HepG2 (cell line): ENCODE measurements at regions not wholly inside any gene's neighbourhood (a gene's known extent, or its start where the extent isn't known, plus 50 kb on each side); places are given as distances from the start of the nearest gene placed in this dataset.

ENCODE experiments used
- ATAC-seq: fragments of 200-7000 bp; cut with Tn5 transposase; 3 replicates; pipeline ENCODE4 v1.9.1; 2020; ENCODE audit warnings: mild to moderate bottlenecking, moderate library complexity
- BruUV-seq: library from RNA; stranded (reverse); fragments of 400-500 nt; replicated peaks from 2 replicates; lab custom pipeline; 2021; lab: Mats Ljungman, UMichigan
- CTCF ChIA-PET: fragments of 300-600 bp; formaldehyde crosslinking; extraction: SDS; loops from one replicate; lab custom pipeline; 2021; ENCODE audit warnings: low total read pairs, inconsistent platforms, low intra/inter-chr PET ratio; lab: Yijun Ruan, JAX
- POLR2A ChIA-PET: fragments of 350-600 bp; sonication (Branson Sonifier 250); formaldehyde crosslinking; loops from one replicate; lab custom pipeline; 2020; ENCODE audit warnings: antibody characterized with exemption, inconsistent platforms; lab: Yijun Ruan, JAX
- DNase-seq: peaks from one replicate; pipeline ENCODE4 v3.0.0-alpha.2; 2015; ENCODE audit warnings: low spot score
- FAIRE-seq: peaks from 3 replicates; lab custom pipeline; 2011; peaks lifted over from hg19 to GRCh38; lab: Jason Lieb, UNC
- H2AFZ ChIP-seq: one replicate; pipeline ENCODE4 v1.6.1; 2011; ENCODE audit warnings: low read length, inconsistent platforms
- H3K27ac ChIP-seq: fragments of 300-600 bp; 3 replicates; pipeline ENCODE4 v1.8.0; 2011; ENCODE audit warnings: mixed run types, mild to moderate bottlenecking, mixed read lengths, low read length, inconsistent platforms; ENCODE audit not compliant: insufficient read depth; ENCODE audit errors: extremely low read length
- H3K27me3 ChIP-seq, 2 experiments: fragments of 200-600 bp in 1 of 2; 2 replicates in 1 of 2; 3 replicates in 1 of 2; pipeline versions ENCODE4 v1.6.0 to v1.8.0; 2011; ENCODE audit warnings: low read length in 2 of 2, mild to moderate bottlenecking in 2 of 2, moderate library complexity in 2 of 2, inconsistent platforms in 1 of 2; ENCODE audit not compliant: insufficient read depth in 2 of 2, control insufficient read depth in 1 of 2
- H3K36me3 ChIP-seq, 2 experiments: fragments of 200-600 bp in 1 of 2; replicated peaks in 1 of 2; 2 replicates in 1 of 2; 3 replicates in 1 of 2; pipeline versions ENCODE4 v1.5.1 to v1.8.0; 2011; ENCODE audit warnings: low read length in 2 of 2, inconsistent platforms in 1 of 2; ENCODE audit not compliant: insufficient read depth in 2 of 2, control insufficient read depth in 1 of 2
- H3K4me1 ChIP-seq: 2 replicates; pipeline ENCODE4 v1.5.1; 2012; ENCODE audit warnings: low read length, inconsistent platforms; ENCODE audit not compliant: insufficient read depth
- H3K4me2 ChIP-seq: 2 replicates; pipeline ENCODE4 v1.6.0; 2011; ENCODE audit warnings: low read depth, low read length, inconsistent platforms
- H3K4me3 ChIP-seq, 3 experiments: fragments of 200-600 bp in 1 of 3; sonication (generic), shearing (Covaris generic) in 1 of 3; replicated peaks in 1 of 3; 2 replicates each; pipeline ENCODE4 v1.5.1; 2011 to 2016; ENCODE audit warnings: low read length in 3 of 3, inconsistent platforms in 2 of 3, low read depth in 2 of 3, mild to moderate bottlenecking in 2 of 3, control low read depth in 1 of 3, mixed read lengths in 1 of 3; ENCODE audit not compliant: insufficient read depth in 1 of 3
- H3K79me2 ChIP-seq: one replicate; pipeline ENCODE4 v1.6.1; 2011; ENCODE audit warnings: low read length, inconsistent platforms; ENCODE audit not compliant: insufficient read depth
- H3K9ac ChIP-seq: 2 replicates; pipeline ENCODE4 v1.6.0; 2011; ENCODE audit warnings: mild to moderate bottlenecking, low read depth, low read length, inconsistent platforms; ENCODE audit not compliant: insufficient read depth
- H3K9me3 ChIP-seq: 2 replicates; pipeline ENCODE4 v1.5.1; 2012; ENCODE audit warnings: mild to moderate bottlenecking, low read length
- H4K20me1 ChIP-seq: 2 replicates; pipeline ENCODE4 v1.6.0; 2011; ENCODE audit warnings: inconsistent platforms, mild to moderate bottlenecking, low read length, moderate library complexity; ENCODE audit not compliant: insufficient read depth
- HNF1A ChIP-seq, 2 experiments: sonication (generic) in 1 of 2; formaldehyde crosslinking in 1 of 2; IDR thresholded peaks; 2 replicates each; pipeline versions ENCODE4 v1.4.0 to v1.6.1; 2016 to 2020; ENCODE audit warnings: borderline replicate concordance in 1 of 2, low read depth in 1 of 2, mild to moderate bottlenecking in 1 of 2, missing genetic modification reagents in 1 of 2
- MAFK ChIP-seq, 2 experiments: IDR thresholded peaks in 1 of 2; conservative IDR thresholded peaks in 1 of 2; 2 replicates each; pipeline ENCODE4 v1.6.1; 2011; ENCODE audit warnings: improper control_type of control experiment in 2 of 2, low read length in 2 of 2
- MLX ChIP-seq: IDR thresholded peaks from 2 replicates; pipeline ENCODE4 v1.6.1; 2016
- MXD3 ChIP-seq: IDR thresholded peaks from 2 replicates; pipeline ENCODE4 v1.6.1; 2016; ENCODE audit warnings: mild to moderate bottlenecking, missing biosample characterization, missing genetic modification reagents
- TGIF2 ChIP-seq: IDR thresholded peaks from 2 replicates; pipeline ENCODE4 v1.6.1; 2016; ENCODE audit warnings: control low read depth, missing compliant biosample characterization
- TRIM22 ChIP-seq: fragments of 450-650 bp; IDR thresholded peaks from 2 replicates; pipeline ENCODE4 v1.6.1; 2017
- ZBTB42 ChIP-seq: sonication (generic); formaldehyde crosslinking; IDR thresholded peaks from 2 replicates; pipeline ENCODE4 v1.5.0; 2020; ENCODE audit warnings: mild to moderate bottlenecking, missing genetic modification reagents
- ZNF224 ChIP-seq: sonication (generic); formaldehyde crosslinking; IDR thresholded peaks from 2 replicates; pipeline ENCODE4 v1.5.0; 2020; ENCODE audit warnings: mild to moderate bottlenecking, missing genetic modification reagents
- ZNF230 ChIP-seq: sonication (generic); formaldehyde crosslinking; IDR thresholded peaks from 2 replicates; pipeline ENCODE4 v1.4.0; 2020; ENCODE audit warnings: mild to moderate bottlenecking, missing genetic modification reagents
- ZNF33A ChIP-seq: sonication (generic); formaldehyde crosslinking; IDR thresholded peaks from 2 replicates; pipeline ENCODE4 v1.5.1; 2020; ENCODE audit warnings: missing genetic modification reagents, mild to moderate bottlenecking, moderate library complexity, borderline replicate concordance
- ZNF567 ChIP-seq: sonication (generic); formaldehyde crosslinking; IDR thresholded peaks from 2 replicates; pipeline ENCODE4 v1.8.1; 2023; ENCODE audit warnings: mild to moderate bottlenecking, missing genetic modification reagents, borderline replicate concordance
- ZNF691 ChIP-seq: sonication (generic); formaldehyde crosslinking; IDR thresholded peaks from 2 replicates; pipeline ENCODE4 v1.4.0; 2020; ENCODE audit warnings: missing genetic modification reagents, low read depth, mild to moderate bottlenecking, borderline replicate concordance
- ZNF768 ChIP-seq: sonication (generic); formaldehyde crosslinking; IDR thresholded peaks from 2 replicates; pipeline ENCODE4 v1.4.0; 2020; ENCODE audit warnings: missing genetic modification reagents
- ZNF772 ChIP-seq: sonication (generic); formaldehyde crosslinking; IDR thresholded peaks from 2 replicates; pipeline ENCODE4 v1.5.0; 2020; ENCODE audit warnings: mild to moderate bottlenecking, missing genetic modification reagents
- WGBS: methylation state at CpG from one replicate; pipeline ENCODE4 v1.1.6; 2017; ENCODE audit warnings: low lambda C conversion rate; 5-methylcytosine and 5-hydroxymethylcytosine counted together
- in situ Hi-C: cut with HindIII; loops from 2 replicates; pipeline ENCODE4 v1.10.0; 2017; ENCODE audit warnings: low pct_unique_long_range_greater_than_20kb; ENCODE audit not compliant: extremely low pct_ligation_motif_present
- intact Hi-C: fragments of 100-400 bp; cut with micrococcal nuclease; formaldehyde crosslinking; loops from one replicate; pipeline ENCODE4 v1.10.0; 2022; ENCODE audit not compliant: unreplicated experiment

GRCh38 chr11:87460842-87461637 lies 423.3 kb downstream of the TMEM135 start:
- BruUV-seq: no TSS peak
- intact Hi-C loops: loop anchor here (5.0 kb wide), 1 partner anchor 1091 kb away; no protein-coding TSS in a partner anchor
- Histone ChIP-seq H3K27ac (no peak overlapping the region), H3K9ac (no peak overlapping the region), H3K27me3 (no peaks in the 10 kb centered on the region; a peak in 2 of 5 replicates), H4K20me1 (no peaks in the 10 kb centered on the region), H3K4me2 (no peak overlapping the region), H3K9me3 (no peaks in the 10 kb centered on the region), H3K79me2 (no peaks in the 10 kb centered on the region), H2AFZ (no peak overlapping the region), H3K4me3 (no peak overlapping the region), H3K4me1 (no peaks in the 10 kb centered on the region), H3K36me3 (no peaks in the 10 kb centered on the region)
- 12% methylated on average over 4 of the region's 4 CpGs for WGBS
- CTCF ChIA-PET: no interaction called here
- DNase-seq (no peak), FAIRE-seq (no peak), ATAC-seq (no peak)
- TF ChIP-seq MLX (CRISPR knock-in tag) (no peak), HNF1A (IDR thresholded peaks at IDR 0.05; ENCODE audit: low read depth) (no peak), HNF1A (CRISPR knock-in tag; IDR thresholded peaks at IDR 0.05; ENCODE audit: borderline replicate concordance) (no peak), ZNF567 (CRISPR knock-in tag) (no peak), ZNF768 (no peak), ZNF772 (no peak), TRIM22 (no peak), ZNF230 (CRISPR knock-in tag) (no peak), ZBTB42 (CRISPR knock-in tag) (no peak), MXD3 (CRISPR knock-in tag) (no peak), MAFK (conservative IDR thresholded peaks at IDR 0.05 in 1 of 2, IDR thresholded peaks at IDR 0.05 in 1 of 2; ENCODE audit: low read length in 2 of 2) (no peak), TGIF2 (CRISPR knock-in tag) (no peak), ZNF691 (CRISPR knock-in tag) (no peak), ZNF224 (no peak), ZNF33A (CRISPR knock-in tag) (no peak)
- in situ Hi-C loops: loop anchor here (25.0 kb wide), 1 partner anchor 1076 kb away; no protein-coding TSS in a partner anchor
- POLR2A ChIA-PET: no interaction called here
